GM23338 (cell line): ENCODE measurements at regions not wholly inside any gene's neighbourhood (a gene's known extent, or its start where the extent isn't known, plus 50 kb on each side); places are given as distances from the start of the nearest gene placed in this dataset.

ENCODE experiments used
- ATAC-seq: fragments of 200-7000 bp; cut with Tn5 transposase; 3 replicates; pipeline ENCODE4 v1.9.1; 2020
- DNase-seq: peaks from one replicate; pipeline ENCODE4 v3.0.0-alpha.2; 2015; ENCODE audit warnings: low spot score
- H2AFZ ChIP-seq: fragments of 200-600 bp; sonication (generic); 2 replicates; pipeline ENCODE4 v1.8.0; 2016; ENCODE audit warnings: antibody characterized with exemption, mild to moderate bottlenecking, moderate library complexity
- H3F3A ChIP-seq: fragments of 200-600 bp; sonication (generic); replicated peaks from 2 replicates; pipeline ENCODE4 v1.8.0; 2017; ENCODE audit warnings: antibody characterized with exemption, mixed run types, low read depth
- H3K27ac ChIP-seq: fragments of 200-600 bp; sonication (generic); 2 replicates; pipeline ENCODE4 v1.6.1; 2016; ENCODE audit warnings: low read depth
- H3K27me3 ChIP-seq: fragments of 200-600 bp; sonication (generic); 2 replicates; pipeline ENCODE4 v1.8.0; 2016; ENCODE audit warnings: mild to moderate bottlenecking, mixed run types, moderate library complexity; ENCODE audit not compliant: insufficient read depth
- H3K36me3 ChIP-seq: fragments of 200-600 bp; sonication (generic); 2 replicates; pipeline ENCODE4 v1.8.0; 2016; ENCODE audit warnings: mild to moderate bottlenecking; ENCODE audit not compliant: insufficient read depth
- H3K4me1 ChIP-seq: fragments of 200-600 bp; sonication (generic); 2 replicates; pipeline ENCODE4 v1.8.0; 2016; ENCODE audit warnings: mild to moderate bottlenecking, moderate library complexity; ENCODE audit not compliant: insufficient read depth
- H3K4me2 ChIP-seq: fragments of 200-600 bp; sonication (generic); 2 replicates; pipeline ENCODE4 v1.7.1; 2017; ENCODE audit warnings: mixed run types
- H3K4me3 ChIP-seq: fragments of 200-600 bp; sonication (generic); 2 replicates; pipeline ENCODE4 v1.6.1; 2016; ENCODE audit warnings: mixed run types
- H3K79me2 ChIP-seq: fragments of 200-600 bp; sonication (generic); replicated peaks from 2 replicates; pipeline ENCODE4 v1.8.0; 2017; ENCODE audit warnings: mild to moderate bottlenecking; ENCODE audit not compliant: insufficient read depth
- H3K9me2 ChIP-seq: fragments of 200-600 bp; sonication (generic); 2 replicates; pipeline ENCODE4 v1.8.0; 2017; ENCODE audit not compliant: insufficient read depth
- H4K20me1 ChIP-seq: fragments of 200-600 bp; sonication (generic); replicated peaks from 2 replicates; pipeline ENCODE4 v1.8.0; 2017; ENCODE audit warnings: mild to moderate bottlenecking; ENCODE audit not compliant: insufficient read depth
- H3K27ac Mint-ChIP-seq: 2 replicates; pipeline ENCODE4 v1.8.0; 2020; ENCODE audit warnings: inconsistent platforms, mild to moderate bottlenecking, moderate library complexity, mixed read lengths
- H3K27me3 Mint-ChIP-seq: 3 replicates; pipeline ENCODE4 v1.8.0; 2022; ENCODE audit warnings: low read depth, mild to moderate bottlenecking, moderate library complexity, mixed read lengths, inconsistent platforms; ENCODE audit not compliant: insufficient read depth, poor library complexity
- H3K36me3 Mint-ChIP-seq: 3 replicates; pipeline ENCODE4 v1.8.0; 2021; ENCODE audit warnings: low read depth, mild to moderate bottlenecking, inconsistent platforms, moderate library complexity, mixed read lengths
- H3K4me1 Mint-ChIP-seq: 3 replicates; pipeline ENCODE4 v1.8.0; 2020; ENCODE audit warnings: mild to moderate bottlenecking, inconsistent platforms, mixed read lengths
- H3K4me3 Mint-ChIP-seq: 3 replicates; pipeline ENCODE4 v1.8.0; 2021; ENCODE audit warnings: moderate library complexity, mild to moderate bottlenecking, inconsistent platforms, mixed read lengths
- H3K9me3 Mint-ChIP-seq: 3 replicates; pipeline ENCODE4 v1.8.0; 2020; ENCODE audit warnings: moderate library complexity, mild to moderate bottlenecking, inconsistent platforms, mixed read lengths
- CREB1 ChIP-seq: fragments of 250-450 bp; sonication (Bioruptor Pico); IDR thresholded peaks from 2 replicates; pipeline ENCODE4 v1.5.0; 2020; ENCODE audit warnings: low read depth, mild to moderate bottlenecking, moderate library complexity
- EZH2 ChIP-seq: fragments of 200-600 bp; sonication (generic); IDR thresholded peaks from one replicate; pipeline ENCODE4 v1.8.0; 2017; ENCODE audit warnings: antibody characterized with exemption, mild to moderate bottlenecking, low read depth; ENCODE audit not compliant: unreplicated experiment
- EZH2phosphoT487 ChIP-seq: fragments of 200-600 bp; sonication (generic); IDR thresholded peaks from one replicate; pipeline ENCODE4 v1.8.1; 2018; ENCODE audit warnings: antibody characterized with exemption; ENCODE audit not compliant: unreplicated experiment
- JUNB ChIP-seq: IDR thresholded peaks from one replicate; pipeline ENCODE4 v1.6.1; 2016; ENCODE audit warnings: antibody characterized with exemption; ENCODE audit not compliant: unreplicated experiment
- NANOG ChIP-seq: IDR thresholded peaks from 2 replicates; pipeline ENCODE4 v1.6.1; 2016; ENCODE audit warnings: antibody characterized with exemption, borderline replicate concordance
- POLR2AphosphoS5 ChIP-seq: IDR thresholded peaks from 2 replicates; pipeline ENCODE4 v1.6.1; 2016; ENCODE audit warnings: antibody characterized with exemption, low read depth
- STAT1 ChIP-seq: IDR thresholded peaks from one replicate; pipeline ENCODE4 v1.6.1; 2016; ENCODE audit warnings: antibody characterized with exemption; ENCODE audit not compliant: unreplicated experiment
- ZNF114 ChIP-seq: fragments of 250-450 bp; sonication (Bioruptor Pico); IDR thresholded peaks from 2 replicates; pipeline ENCODE4 v1.5.0; 2020; ENCODE audit warnings: mild to moderate bottlenecking, moderate library complexity
- ZNF331 ChIP-seq: fragments of 250-450 bp; sonication (Bioruptor Pico); IDR thresholded peaks from 2 replicates; pipeline ENCODE4 v1.5.0; 2020; ENCODE audit warnings: low read depth, mild to moderate bottlenecking, moderate library complexity
- TF ChIP-seq, protein P1 (sequence below): fragments of 250-450 bp; sonication (Bioruptor Pico); IDR thresholded peaks from 2 replicates; pipeline ENCODE4 v1.5.0; 2020; ENCODE audit warnings: mild to moderate bottlenecking, moderate library complexity
- TF ChIP-seq, protein P2 (sequence below): IDR thresholded peaks from 2 replicates; pipeline ENCODE4 v1.6.1; 2016; ENCODE audit warnings: antibody characterized with exemption
- TF ChIP-seq, protein P3 (sequence below), 2 experiments: fragments of 200-600 bp in 1 of 2; sonication (generic) in 1 of 2; conservative IDR thresholded peaks; 2 replicates each; pipeline versions ENCODE4 v1.5.1 to v1.6.1; 2016 to 2017; ENCODE audit warnings: antibody characterized with exemption in 2 of 2, low read depth in 2 of 2, mild to moderate bottlenecking in 2 of 2, moderate library complexity in 1 of 2
- TF ChIP-seq, protein P4 (sequence below): IDR thresholded peaks from one replicate; pipeline ENCODE4 v1.6.1; 2018; ENCODE audit warnings: antibody characterized with exemption; ENCODE audit not compliant: unreplicated experiment

DNA sequence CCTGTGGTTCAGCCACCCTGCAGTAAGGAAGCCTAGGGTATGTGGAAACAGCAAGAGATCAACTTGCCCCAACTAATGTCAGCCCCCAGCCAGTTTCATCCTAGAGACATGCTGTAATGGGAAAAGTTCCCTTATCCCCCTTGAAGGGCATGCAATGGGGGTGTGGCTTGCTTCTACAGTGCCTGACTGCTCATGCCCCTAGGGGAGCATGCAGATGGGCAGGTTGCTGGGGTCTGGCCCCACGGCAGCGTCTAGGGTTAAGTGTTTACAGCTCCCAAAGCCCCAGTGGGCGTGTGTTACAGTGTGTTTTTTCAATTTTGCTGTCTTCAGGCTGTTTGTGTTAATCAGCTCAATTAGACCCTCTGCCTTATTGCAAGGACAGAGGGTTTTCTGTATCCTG, 1105.9 kb downstream of the AMY1C start:
- Mint-ChIP-seq H3K27me3 (no peaks in the 10 kb centered on the region), H3K36me3 (no peaks in the 10 kb centered on the region), H3K9me3 (peaks cover 4% of the 10 kb centered on the region; the same call in 1 of the 3 replicates), H3K27ac (no peak overlapping the region), H3K4me1 (no peaks in the 10 kb centered on the region), H3K4me3 (no peak overlapping the region)
- DNase-seq = no peak
- Histone ChIP-seq H3K27ac (no peak overlapping the region), H3F3A (no peaks in the 10 kb centered on the region), H3K9me2 (no peaks in the 10 kb centered on the region), H3K4me3 (no peak overlapping the region), H3K4me2 (no peak overlapping the region), H3K36me3 (no peaks in the 10 kb centered on the region), H3K79me2 (no peaks in the 10 kb centered on the region), H3K4me1 (no peaks in the 10 kb centered on the region), H2AFZ (peak overlapping the region; percentile 32; the same call in 1 of the 2 replicates), H4K20me1 (no peaks in the 10 kb centered on the region), H3K27me3 (no peaks in the 10 kb centered on the region)
- ATAC-seq = peak; percentile 45; the same call in 2 of the 3 replicates
- TF ChIP-seq, protein P1, sequence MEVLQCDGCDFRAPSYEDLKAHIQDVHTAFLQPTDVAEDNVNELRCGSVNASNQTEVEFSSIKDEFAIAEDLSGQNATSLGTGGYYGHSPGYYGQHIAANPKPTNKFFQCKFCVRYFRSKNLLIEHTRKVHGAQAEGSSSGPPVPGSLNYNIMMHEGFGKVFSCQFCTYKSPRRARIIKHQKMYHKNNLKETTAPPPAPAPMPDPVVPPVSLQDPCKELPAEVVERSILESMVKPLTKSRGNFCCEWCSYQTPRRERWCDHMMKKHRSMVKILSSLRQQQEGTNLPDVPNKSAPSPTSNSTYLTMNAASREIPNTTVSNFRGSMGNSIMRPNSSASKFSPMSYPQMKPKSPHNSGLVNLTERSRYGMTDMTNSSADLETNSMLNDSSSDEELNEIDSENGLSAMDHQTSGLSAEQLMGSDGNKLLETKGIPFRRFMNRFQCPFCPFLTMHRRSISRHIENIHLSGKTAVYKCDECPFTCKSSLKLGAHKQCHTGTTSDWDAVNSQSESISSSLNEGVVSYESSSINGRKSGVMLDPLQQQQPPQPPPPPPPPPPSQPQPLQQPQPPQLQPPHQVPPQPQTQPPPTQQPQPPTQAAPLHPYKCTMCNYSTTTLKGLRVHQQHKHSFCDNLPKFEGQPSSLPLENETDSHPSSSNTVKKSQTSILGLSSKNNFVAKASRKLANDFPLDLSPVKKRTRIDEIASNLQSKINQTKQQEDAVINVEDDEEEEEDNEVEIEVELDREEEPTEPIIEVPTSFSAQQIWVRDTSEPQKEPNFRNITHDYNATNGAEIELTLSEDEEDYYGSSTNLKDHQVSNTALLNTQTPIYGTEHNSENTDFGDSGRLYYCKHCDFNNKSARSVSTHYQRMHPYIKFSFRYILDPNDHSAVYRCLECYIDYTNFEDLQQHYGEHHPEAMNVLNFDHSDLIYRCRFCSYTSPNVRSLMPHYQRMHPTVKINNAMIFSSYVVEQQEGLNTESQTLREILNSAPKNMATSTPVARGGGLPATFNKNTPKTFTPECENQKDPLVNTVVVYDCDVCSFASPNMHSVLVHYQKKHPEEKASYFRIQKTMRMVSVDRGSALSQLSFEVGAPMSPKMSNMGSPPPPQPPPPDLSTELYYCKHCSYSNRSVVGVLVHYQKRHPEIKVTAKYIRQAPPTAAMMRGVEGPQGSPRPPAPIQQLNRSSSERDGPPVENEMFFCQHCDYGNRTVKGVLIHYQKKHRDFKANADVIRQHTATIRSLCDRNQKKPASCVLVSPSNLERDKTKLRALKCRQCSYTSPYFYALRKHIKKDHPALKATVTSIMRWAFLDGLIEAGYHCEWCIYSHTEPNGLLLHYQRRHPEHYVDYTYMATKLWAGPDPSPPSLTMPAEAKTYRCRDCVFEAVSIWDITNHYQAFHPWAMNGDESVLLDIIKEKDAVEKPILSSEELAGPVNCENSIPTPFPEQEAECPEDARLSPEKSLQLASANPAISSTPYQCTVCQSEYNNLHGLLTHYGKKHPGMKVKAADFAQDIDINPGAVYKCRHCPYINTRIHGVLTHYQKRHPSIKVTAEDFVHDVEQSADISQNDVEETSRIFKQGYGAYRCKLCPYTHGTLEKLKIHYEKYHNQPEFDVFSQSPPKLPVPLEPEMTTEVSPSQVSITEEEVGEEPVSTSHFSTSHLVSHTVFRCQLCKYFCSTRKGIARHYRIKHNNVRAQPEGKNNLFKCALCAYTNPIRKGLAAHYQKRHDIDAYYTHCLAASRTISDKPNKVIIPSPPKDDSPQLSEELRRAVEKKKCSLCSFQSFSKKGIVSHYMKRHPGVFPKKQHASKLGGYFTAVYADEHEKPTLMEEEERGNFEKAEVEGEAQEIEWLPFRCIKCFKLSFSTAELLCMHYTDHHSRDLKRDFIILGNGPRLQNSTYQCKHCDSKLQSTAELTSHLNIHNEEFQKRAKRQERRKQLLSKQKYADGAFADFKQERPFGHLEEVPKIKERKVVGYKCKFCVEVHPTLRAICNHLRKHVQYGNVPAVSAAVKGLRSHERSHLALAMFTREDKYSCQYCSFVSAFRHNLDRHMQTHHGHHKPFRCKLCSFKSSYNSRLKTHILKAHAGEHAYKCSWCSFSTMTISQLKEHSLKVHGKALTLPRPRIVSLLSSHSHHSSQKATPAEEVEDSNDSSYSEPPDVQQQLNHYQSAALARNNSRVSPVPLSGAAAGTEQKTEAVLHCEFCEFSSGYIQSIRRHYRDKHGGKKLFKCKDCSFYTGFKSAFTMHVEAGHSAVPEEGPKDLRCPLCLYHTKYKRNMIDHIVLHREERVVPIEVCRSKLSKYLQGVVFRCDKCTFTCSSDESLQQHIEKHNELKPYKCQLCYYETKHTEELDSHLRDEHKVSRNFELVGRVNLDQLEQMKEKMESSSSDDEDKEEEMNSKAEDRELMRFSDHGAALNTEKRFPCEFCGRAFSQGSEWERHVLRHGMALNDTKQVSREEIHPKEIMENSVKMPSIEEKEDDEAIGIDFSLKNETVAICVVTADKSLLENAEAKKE (CRISPR knock-in tag) = no peak
- TF ChIP-seq STAT1 (no peak), EZH2 (no peak), JUNB (no peak), CREB1 (no peak), POLR2AphosphoS5 (no peak), ZNF114 (CRISPR knock-in tag) (no peak), ZNF331 (CRISPR knock-in tag) (no peak), EZH2phosphoT487 (no peak), NANOG (no peak)
- TF ChIP-seq, protein P2, sequence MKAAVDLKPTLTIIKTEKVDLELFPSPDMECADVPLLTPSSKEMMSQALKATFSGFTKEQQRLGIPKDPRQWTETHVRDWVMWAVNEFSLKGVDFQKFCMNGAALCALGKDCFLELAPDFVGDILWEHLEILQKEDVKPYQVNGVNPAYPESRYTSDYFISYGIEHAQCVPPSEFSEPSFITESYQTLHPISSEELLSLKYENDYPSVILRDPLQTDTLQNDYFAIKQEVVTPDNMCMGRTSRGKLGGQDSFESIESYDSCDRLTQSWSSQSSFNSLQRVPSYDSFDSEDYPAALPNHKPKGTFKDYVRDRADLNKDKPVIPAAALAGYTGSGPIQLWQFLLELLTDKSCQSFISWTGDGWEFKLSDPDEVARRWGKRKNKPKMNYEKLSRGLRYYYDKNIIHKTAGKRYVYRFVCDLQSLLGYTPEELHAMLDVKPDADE = no peak
- TF ChIP-seq, protein P3, sequence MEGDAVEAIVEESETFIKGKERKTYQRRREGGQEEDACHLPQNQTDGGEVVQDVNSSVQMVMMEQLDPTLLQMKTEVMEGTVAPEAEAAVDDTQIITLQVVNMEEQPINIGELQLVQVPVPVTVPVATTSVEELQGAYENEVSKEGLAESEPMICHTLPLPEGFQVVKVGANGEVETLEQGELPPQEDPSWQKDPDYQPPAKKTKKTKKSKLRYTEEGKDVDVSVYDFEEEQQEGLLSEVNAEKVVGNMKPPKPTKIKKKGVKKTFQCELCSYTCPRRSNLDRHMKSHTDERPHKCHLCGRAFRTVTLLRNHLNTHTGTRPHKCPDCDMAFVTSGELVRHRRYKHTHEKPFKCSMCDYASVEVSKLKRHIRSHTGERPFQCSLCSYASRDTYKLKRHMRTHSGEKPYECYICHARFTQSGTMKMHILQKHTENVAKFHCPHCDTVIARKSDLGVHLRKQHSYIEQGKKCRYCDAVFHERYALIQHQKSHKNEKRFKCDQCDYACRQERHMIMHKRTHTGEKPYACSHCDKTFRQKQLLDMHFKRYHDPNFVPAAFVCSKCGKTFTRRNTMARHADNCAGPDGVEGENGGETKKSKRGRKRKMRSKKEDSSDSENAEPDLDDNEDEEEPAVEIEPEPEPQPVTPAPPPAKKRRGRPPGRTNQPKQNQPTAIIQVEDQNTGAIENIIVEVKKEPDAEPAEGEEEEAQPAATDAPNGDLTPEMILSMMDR (conservative IDR thresholded peaks at IDR 0.05; ENCODE audit: low read depth in 2 of 2) = no peak
- TF ChIP-seq, protein P4, sequence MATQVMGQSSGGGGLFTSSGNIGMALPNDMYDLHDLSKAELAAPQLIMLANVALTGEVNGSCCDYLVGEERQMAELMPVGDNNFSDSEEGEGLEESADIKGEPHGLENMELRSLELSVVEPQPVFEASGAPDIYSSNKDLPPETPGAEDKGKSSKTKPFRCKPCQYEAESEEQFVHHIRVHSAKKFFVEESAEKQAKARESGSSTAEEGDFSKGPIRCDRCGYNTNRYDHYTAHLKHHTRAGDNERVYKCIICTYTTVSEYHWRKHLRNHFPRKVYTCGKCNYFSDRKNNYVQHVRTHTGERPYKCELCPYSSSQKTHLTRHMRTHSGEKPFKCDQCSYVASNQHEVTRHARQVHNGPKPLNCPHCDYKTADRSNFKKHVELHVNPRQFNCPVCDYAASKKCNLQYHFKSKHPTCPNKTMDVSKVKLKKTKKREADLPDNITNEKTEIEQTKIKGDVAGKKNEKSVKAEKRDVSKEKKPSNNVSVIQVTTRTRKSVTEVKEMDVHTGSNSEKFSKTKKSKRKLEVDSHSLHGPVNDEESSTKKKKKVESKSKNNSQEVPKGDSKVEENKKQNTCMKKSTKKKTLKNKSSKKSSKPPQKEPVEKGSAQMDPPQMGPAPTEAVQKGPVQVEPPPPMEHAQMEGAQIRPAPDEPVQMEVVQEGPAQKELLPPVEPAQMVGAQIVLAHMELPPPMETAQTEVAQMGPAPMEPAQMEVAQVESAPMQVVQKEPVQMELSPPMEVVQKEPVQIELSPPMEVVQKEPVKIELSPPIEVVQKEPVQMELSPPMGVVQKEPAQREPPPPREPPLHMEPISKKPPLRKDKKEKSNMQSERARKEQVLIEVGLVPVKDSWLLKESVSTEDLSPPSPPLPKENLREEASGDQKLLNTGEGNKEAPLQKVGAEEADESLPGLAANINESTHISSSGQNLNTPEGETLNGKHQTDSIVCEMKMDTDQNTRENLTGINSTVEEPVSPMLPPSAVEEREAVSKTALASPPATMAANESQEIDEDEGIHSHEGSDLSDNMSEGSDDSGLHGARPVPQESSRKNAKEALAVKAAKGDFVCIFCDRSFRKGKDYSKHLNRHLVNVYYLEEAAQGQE = no peak
